ENCODE measurements at regions not wholly inside any gene's neighbourhood (a gene's known extent, or its start where the extent isn't known, plus 50 kb on each side); places are given as distances from the start of the nearest gene placed in this dataset.

GRCh38 chr12:3398196-3398789 is 92.7 kb upstream of the PRMT8 start:
- H3K27me3 Mint-ChIP-seq (ENCODE audit: insufficient read depth, unreplicated experiment): peaks cover 9% of the 10 kb centered on the region
- H3K36me3 Mint-ChIP-seq (ENCODE audit: insufficient read depth, unreplicated experiment): no peaks in the 10 kb centered on the region
- no peaks in the 10 kb centered on the region for H3K4me1 Mint-ChIP-seq (ENCODE audit: low read depth, unreplicated experiment)
- CTCF ChIA-PET: no interaction called here
- peak overlapping the region; percentile 29 for H3K4me3 ChIP-seq (ENCODE audit: low read depth, low read length)
- intact Hi-C loops (cut with micrococcal nuclease; ENCODE audit: unreplicated experiment): no loop called here
- H3K27ac Mint-ChIP-seq (ENCODE audit: unreplicated experiment): no peak overlapping the region
- H3K9me3 Mint-ChIP-seq (ENCODE audit: unreplicated experiment): no peaks in the 10 kb centered on the region
- no peak for TF ChIP-seq CTCF (IDR thresholded peaks at IDR 0.05; ENCODE audit: insufficient read depth in 1 of 2, low read depth in 1 of 2, low read length in 1 of 2, severe bottlenecking in 1 of 2, unreplicated experiment in 1 of 2)
- no peak for DNase-seq
- H3K36me3 ChIP-seq (ENCODE audit: control insufficient read depth, insufficient read depth, low read length): no peaks in the 10 kb centered on the region
- H3K27me3 ChIP-seq (replicated peaks; ENCODE audit: control insufficient read depth, insufficient read depth, low read length): no peaks in the 10 kb centered on the region
- POLR2A ChIA-PET: interaction anchor here (0.6 kb wide), 1 partner anchor 268 kb away, joined by 3 read pairs; no protein-coding TSS in a partner anchor
- no peaks in the 10 kb centered on the region for H3K4me1 ChIP-seq
- BruUV-seq (replicated peaks): no TSS peak
- H3K4me3 Mint-ChIP-seq (ENCODE audit: unreplicated experiment): peak overlapping the region; percentile 72
- H3K9me3 ChIP-seq: no peaks in the 10 kb centered on the region

- H3K4me1 ChIP-seq: no peaks in the 10 kb centered on the region
- Mint-ChIP-seq H3K4me3 (ENCODE audit: unreplicated experiment) (no peak overlapping the region), H3K27ac (ENCODE audit: unreplicated experiment) (no peak overlapping the region), H3K4me1 (ENCODE audit: low read depth, unreplicated experiment) (no peaks in the 10 kb centered on the region), H3K36me3 (ENCODE audit: insufficient read depth, unreplicated experiment) (no peaks in the 10 kb centered on the region), H3K9me3 (ENCODE audit: unreplicated experiment) (peaks cover 47% of the 10 kb centered on the region), H3K27me3 (ENCODE audit: insufficient read depth, unreplicated experiment) (peaks cover 3% of the 10 kb centered on the region)
- intact Hi-C loops (cut with micrococcal nuclease; ENCODE audit: unreplicated experiment): no loop called here
- TF ChIP-seq CTCF (IDR thresholded peaks at IDR 0.05; ENCODE audit: insufficient read depth in 1 of 2, low read depth in 1 of 2, low read length in 1 of 2, severe bottlenecking in 1 of 2, unreplicated experiment in 1 of 2): no peak
- ChIA-PET POLR2A (no interaction called here), CTCF (no interaction called here)
- peaks cover 34% of the 10 kb centered on the region for H3K9me3 ChIP-seq
- no peaks in the 10 kb centered on the region for H3K27me3 ChIP-seq (replicated peaks; ENCODE audit: control insufficient read depth, insufficient read depth, low read length)
- no peak for DNase-seq
- H3K36me3 ChIP-seq (ENCODE audit: control insufficient read depth, insufficient read depth, low read length): no peaks in the 10 kb centered on the region
- H3K4me3 ChIP-seq (ENCODE audit: low read depth, low read length): no peak overlapping the region
- no TSS peak for BruUV-seq (replicated peaks)
Observed at GRCh38 chr12:3405821-3406220, 85.2 kb upstream of the PRMT8 start.

DNA sequence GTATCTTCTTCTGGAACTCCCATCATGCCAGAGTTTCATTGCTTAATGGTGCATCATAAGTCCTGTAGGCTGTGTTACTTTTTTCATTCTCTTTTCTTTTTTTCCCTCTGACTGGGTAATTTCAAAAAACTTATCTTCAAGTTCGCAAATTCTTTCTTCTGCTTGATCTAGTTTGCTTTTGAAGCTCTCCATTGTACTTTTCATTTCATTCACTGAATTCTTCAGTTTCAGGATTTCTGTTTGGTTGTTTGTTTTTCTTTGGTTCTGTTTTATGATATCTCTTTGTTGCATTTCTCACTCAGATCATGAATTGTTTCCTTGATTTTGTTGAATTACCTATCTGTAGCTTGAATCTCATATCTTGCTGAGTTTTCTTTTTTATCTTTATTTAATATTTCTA is 83.3 kb upstream of the PRMT8 start:
- intact Hi-C loops (cut with micrococcal nuclease; ENCODE audit: unreplicated experiment): no loop called here
- no peaks in the 10 kb centered on the region for H3K36me3 Mint-ChIP-seq (ENCODE audit: insufficient read depth, unreplicated experiment)
- no peak for TF ChIP-seq CTCF (IDR thresholded peaks at IDR 0.05; ENCODE audit: insufficient read depth in 1 of 2, low read depth in 1 of 2, low read length in 1 of 2, severe bottlenecking in 1 of 2, unreplicated experiment in 1 of 2)
- H3K4me3 Mint-ChIP-seq (ENCODE audit: unreplicated experiment): no peak overlapping the region
- no peak for DNase-seq
- no peaks in the 10 kb centered on the region for H3K27me3 ChIP-seq (replicated peaks; ENCODE audit: control insufficient read depth, insufficient read depth, low read length)
- H3K4me1 Mint-ChIP-seq (ENCODE audit: low read depth, unreplicated experiment): no peaks in the 10 kb centered on the region
- peaks cover 34% of the 10 kb centered on the region for H3K9me3 ChIP-seq
- ChIA-PET CTCF (no interaction called here), POLR2A (no interaction called here)
- no peak overlapping the region for H3K4me3 ChIP-seq (ENCODE audit: low read depth, low read length)
- no TSS peak for BruUV-seq (replicated peaks)
- no peaks in the 10 kb centered on the region for H3K36me3 ChIP-seq (ENCODE audit: control insufficient read depth, insufficient read depth, low read length)
- H3K27me3 Mint-ChIP-seq (ENCODE audit: insufficient read depth, unreplicated experiment): peaks cover 3% of the 10 kb centered on the region
- no peak overlapping the region for H3K27ac Mint-ChIP-seq (ENCODE audit: unreplicated experiment)
- H3K9me3 Mint-ChIP-seq (ENCODE audit: unreplicated experiment): peaks cover 47% of the 10 kb centered on the region
- no peaks in the 10 kb centered on the region for H3K4me1 ChIP-seq

Measured in Caco-2 (cell line).